ENCODE measurements at regions not wholly inside any gene's neighbourhood (a gene's known extent, or its start where the extent isn't known, plus 50 kb on each side); places are given as distances from the start of the nearest gene placed in this dataset.

DNA sequence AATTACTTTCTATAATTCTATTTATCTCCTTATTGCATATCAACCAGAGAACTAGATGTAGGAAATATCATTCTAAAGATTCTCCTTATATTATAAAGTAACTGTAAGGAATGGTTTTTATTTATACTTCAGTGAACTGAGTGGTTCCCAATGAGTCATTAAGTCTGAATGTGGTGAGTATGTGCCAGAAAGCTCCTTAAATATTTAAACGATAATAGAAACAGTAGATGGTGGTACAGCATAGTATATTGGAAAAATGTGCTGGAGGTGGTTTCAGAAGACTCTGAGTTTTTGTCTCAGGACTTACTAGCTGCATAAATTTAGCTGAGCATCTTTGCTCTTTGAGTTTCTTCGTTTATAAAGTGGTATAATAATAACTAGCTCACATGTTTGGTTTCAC lies 653.5 kb downstream of the FAM181B start:
- no peak overlapping the region for H2BK5ac ChIP-seq (ENCODE audit: insufficient read length, low read length)
- H3K9me3 Mint-ChIP-seq, result no peaks in the 10 kb centered on the region

More for the DNA sequence above, 653.5 kb downstream of the FAM181B start:
- no peaks in the 10 kb centered on the region; the same call in 1 of the 2 replicates for H3K4me1 ChIP-seq (ENCODE audit: insufficient read depth, low read length)
- H2AFZ ChIP-seq (ENCODE audit: low read length), result no peak overlapping the region
- H2BK120ac ChIP-seq (ENCODE audit: low read depth, low read length, poor library complexity, severe bottlenecking), result no peak overlapping the region
- no peak overlapping the region for H3K23ac ChIP-seq (ENCODE audit: insufficient read length, low read depth, low read length)
- TF ChIP-seq, protein P1, sequence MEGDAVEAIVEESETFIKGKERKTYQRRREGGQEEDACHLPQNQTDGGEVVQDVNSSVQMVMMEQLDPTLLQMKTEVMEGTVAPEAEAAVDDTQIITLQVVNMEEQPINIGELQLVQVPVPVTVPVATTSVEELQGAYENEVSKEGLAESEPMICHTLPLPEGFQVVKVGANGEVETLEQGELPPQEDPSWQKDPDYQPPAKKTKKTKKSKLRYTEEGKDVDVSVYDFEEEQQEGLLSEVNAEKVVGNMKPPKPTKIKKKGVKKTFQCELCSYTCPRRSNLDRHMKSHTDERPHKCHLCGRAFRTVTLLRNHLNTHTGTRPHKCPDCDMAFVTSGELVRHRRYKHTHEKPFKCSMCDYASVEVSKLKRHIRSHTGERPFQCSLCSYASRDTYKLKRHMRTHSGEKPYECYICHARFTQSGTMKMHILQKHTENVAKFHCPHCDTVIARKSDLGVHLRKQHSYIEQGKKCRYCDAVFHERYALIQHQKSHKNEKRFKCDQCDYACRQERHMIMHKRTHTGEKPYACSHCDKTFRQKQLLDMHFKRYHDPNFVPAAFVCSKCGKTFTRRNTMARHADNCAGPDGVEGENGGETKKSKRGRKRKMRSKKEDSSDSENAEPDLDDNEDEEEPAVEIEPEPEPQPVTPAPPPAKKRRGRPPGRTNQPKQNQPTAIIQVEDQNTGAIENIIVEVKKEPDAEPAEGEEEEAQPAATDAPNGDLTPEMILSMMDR (conservative IDR thresholded peaks at IDR 0.05), result no peak
- no peak overlapping the region for H3T11ph ChIP-seq (ENCODE audit: low read length)
- H2BK12ac ChIP-seq (ENCODE audit: insufficient read length, low read depth, low read length), result no peak overlapping the region
- H3K4ac ChIP-seq (ENCODE audit: low read depth, low read length), result no peak overlapping the region
- H3K36me3 Mint-ChIP-seq (ENCODE audit: insufficient read depth in 1 of 3, low read depth in 3 of 3), result no peaks in the 10 kb centered on the region; a peak in 1 of 7 replicates
- no peaks in the 10 kb centered on the region for H3K23me2 ChIP-seq (ENCODE audit: insufficient read length, low read depth, low read length, poor library complexity, severe bottlenecking)
- no peak overlapping the region for H2BK15ac ChIP-seq (ENCODE audit: low read depth, low read length)
- no peak overlapping the region for H4K5ac ChIP-seq (ENCODE audit: insufficient read length, low read depth, low read length)
- H3K18ac ChIP-seq (ENCODE audit: insufficient read length, low read depth, low read length), result no peak overlapping the region
- no peak overlapping the region for H2AK5ac ChIP-seq (ENCODE audit: insufficient read length, low read length)
- H3K4me1 Mint-ChIP-seq, result peaks cover 25 to 26% of the 10 kb centered on the region in 2 experiments
- no peak overlapping the region for H3K4me2 ChIP-seq (ENCODE audit: insufficient read depth, insufficient read length, low read length)
- H4K8ac ChIP-seq (replicated peaks; ENCODE audit: insufficient read length, low read depth, low read length), result no peak overlapping the region
- H3K27me3 ChIP-seq (ENCODE audit: insufficient read depth, low read length), result no peaks in the 10 kb centered on the region
- H3K27me3 Mint-ChIP-seq (ENCODE audit: low read depth), result no peaks in the 10 kb centered on the region
- no peak overlapping the region for H3K27ac Mint-ChIP-seq
- no peak overlapping the region for H3K27ac ChIP-seq (ENCODE audit: insufficient read length, low read depth, low read length)
- H3K9ac ChIP-seq (ENCODE audit: extremely low read depth, insufficient read length, low read length), result no peak overlapping the region
- DNase-seq, result no peak
- H4K91ac ChIP-seq (ENCODE audit: insufficient read length, low read depth, low read length), result no peak overlapping the region
- no peak overlapping the region for H2BK20ac ChIP-seq (ENCODE audit: low read depth, low read length, poor library complexity, severe bottlenecking)
- no peak overlapping the region for H3K4me3 Mint-ChIP-seq
- no peaks in the 10 kb centered on the region for H4K20me1 ChIP-seq (ENCODE audit: control insufficient read depth, insufficient read depth, insufficient read length)
- no CpG with 5 or more reads among the region's 2 CpGs for WGBS (ENCODE audit: extremely low coverage, insufficient read length, low lambda C conversion rate)
- no peaks in the 10 kb centered on the region for H3K79me1 ChIP-seq (ENCODE audit: insufficient read depth, low read depth, low read length, poor library complexity, severe bottlenecking)
- no peaks in the 10 kb centered on the region for H3K9me3 ChIP-seq (ENCODE audit: control insufficient read depth, low read depth, low read length)
- H3K56ac ChIP-seq (ENCODE audit: insufficient read length, low read depth, low read length), result no peak overlapping the region
- no peaks in the 10 kb centered on the region for H3K79me2 ChIP-seq (ENCODE audit: insufficient read depth, low read length)
- H3K14ac ChIP-seq (ENCODE audit: insufficient read depth, low read length), result no peak overlapping the region

Measured in H9 (cell line).